ENCODE measurements at regions not wholly inside any gene's neighbourhood (a gene's known extent, or its start where the extent isn't known, plus 50 kb on each side); places are given as distances from the start of the nearest gene placed in this dataset.

DNA sequence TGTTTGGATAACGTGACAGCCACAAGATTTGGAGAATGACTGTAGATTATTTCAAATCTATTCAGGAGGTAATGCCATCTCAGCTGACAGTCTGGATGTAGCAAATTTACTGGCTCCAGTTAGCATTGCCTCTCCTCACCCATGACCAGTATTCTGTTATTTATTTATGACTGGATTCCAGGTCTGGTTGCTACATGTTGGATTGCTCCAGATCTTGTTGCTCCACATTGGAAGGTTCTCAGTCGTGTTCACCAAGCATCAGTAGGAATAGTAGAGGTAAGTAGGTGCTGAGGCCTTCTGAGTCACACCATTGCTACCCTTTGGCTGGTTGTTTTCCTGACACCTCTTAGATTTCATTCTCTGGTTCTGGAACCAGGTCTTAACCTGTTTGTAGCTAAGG is 69.5 kb upstream of the ELOVL5 start:
- DNase-seq (ENCODE audit: low read depth in 4 of 4, low spot score in 3 of 4) = no peak

- DNase-seq (ENCODE audit: low read depth in 4 of 4, low spot score in 3 of 4) = no peak
Measured at GRCh38 chr6:53417141-53417540, 68.4 kb upstream of the ELOVL5 start.

- DNase-seq (ENCODE audit: low read depth in 4 of 4, low spot score in 3 of 4) = no peak
Measured at GRCh38 chr6:53413326-53413725, 64.6 kb upstream of the ELOVL5 start.

DNA sequence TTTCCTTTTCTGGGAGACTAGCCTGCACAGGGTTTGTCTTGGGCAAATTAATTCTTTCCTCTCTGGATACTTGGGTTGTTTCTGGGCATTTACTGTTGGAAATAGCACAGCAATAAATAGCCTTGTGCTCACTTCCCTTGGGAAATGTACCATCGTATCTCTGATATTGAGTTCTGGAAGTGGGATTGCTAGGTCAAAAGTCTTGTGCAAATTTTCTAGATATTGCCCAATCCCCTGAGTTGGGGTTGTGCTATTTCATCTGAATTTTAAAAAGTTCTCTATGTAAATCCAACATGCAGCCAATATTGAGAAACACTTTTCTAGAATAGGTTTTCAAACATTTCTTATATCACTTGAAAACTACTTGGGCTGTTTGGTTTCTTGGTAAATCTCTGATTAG is 64.0 kb upstream of the ELOVL5 start:
- no peak for DNase-seq (ENCODE audit: low read depth in 4 of 4, low spot score in 3 of 4)

DNA sequence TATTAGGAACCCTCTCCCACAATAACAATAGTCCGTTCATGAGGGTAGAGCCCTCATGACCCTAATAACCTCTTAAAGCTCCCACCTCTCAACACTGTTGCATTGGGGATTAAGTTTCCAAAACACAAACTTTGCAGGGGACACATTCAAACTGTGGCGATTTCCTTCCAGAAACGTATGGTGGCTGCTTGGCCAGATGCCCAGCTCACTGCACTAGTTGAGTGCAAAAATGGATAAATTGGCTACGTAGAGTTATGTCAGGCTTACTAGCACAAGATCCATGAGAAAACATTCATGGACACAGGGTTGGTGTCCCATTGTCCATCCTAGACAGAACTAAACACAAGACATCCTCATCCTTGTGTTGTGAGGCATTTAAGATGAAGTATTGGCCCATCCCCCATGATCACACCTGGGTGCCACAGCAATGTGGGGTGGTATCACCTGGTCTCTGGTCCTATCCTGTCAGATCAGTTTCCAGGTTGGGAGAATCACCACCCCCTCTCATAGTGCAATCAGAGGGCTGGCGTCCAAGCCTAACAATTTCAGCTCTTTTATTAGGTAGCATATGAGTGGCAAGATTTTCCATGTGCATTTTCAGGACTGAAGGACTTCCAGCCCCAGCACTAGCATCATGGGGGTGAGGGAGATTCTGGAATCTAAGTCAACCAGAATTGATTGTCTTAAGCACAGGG is 63.4 kb upstream of the ELOVL5 start:
- no peak for DNase-seq (ENCODE audit: low read depth in 4 of 4, low spot score in 3 of 4)

DNA sequence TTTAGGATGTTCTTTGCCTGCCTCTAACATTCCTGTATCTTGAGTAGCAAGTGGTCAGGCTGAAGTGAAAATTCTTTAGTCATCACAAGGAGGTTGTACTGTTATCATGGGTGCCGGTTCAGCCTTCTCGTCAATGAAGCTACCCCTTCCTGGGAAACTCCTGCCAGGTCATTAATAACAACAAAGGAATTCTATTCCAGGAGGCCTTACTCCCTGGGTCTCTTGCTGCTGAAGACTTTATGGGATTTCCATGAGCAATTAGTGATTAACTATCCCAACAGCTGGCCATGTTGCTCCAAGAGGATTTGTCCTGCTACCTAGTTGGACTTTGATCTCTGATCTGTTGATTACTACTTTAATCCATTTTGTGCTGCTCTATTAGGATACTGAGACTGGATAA is 62.7 kb upstream of the ELOVL5 start:
- DNase-seq (ENCODE audit: low read depth in 4 of 4, low spot score in 3 of 4) = no peak

DNA sequence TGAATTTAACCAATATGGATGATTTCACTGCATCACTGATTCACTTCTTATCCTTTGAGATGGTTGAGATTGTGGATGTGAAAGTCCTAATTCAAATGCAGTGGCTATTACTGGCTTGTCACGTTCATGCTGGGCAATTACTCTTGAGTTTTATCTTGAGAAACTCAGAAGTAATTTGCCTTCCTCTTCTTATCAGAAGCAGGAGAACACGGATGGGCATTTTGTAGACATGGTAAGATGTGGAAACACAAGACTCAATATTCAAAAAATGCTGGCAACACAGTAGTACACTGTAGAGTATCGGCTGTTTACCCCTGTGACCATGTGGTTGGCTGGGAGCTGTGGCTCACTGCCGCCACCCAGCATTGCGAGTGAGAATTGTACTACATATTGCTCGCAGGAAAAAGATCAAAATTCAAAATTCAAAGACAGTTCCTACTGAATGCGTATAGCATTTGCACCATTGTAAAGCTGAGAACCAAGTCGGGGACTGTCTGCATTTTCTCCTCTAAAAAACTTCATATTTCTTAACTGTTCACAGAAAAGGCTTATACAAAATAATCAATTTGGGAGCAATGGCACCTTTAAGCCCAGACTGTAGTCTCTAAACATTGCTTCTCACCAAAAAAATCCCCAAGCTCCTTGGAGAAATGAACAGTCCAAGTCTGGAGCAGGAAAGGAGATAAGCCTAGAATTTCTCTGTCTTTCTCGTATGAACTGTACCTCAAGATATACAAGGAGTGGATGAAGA is 61.9 kb upstream of the ELOVL5 start:
- no peak for DNase-seq (ENCODE audit: low read depth in 4 of 4, low spot score in 3 of 4)

DNA sequence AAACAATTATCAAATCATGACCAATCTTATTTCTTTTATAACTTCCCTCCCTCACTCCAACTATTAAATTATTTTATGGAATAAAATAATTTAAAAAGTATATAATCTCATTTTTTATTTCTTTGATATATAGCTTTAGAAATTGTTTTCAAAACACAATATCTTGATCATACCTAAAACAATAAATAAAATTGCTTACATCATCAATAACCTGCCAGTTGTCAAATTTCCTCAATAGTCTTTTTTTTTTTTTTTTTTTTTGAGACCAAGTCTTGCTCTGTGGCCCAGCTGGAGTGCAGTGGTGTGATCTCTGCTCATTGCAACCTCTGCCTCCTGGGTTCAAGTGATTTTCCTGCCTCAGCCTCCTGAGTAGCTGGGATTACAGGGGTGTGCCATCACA is 60.1 kb upstream of the ELOVL5 start:
- DNase-seq (ENCODE audit: low read depth in 4 of 4, low spot score in 3 of 4) = no peak

DNA sequence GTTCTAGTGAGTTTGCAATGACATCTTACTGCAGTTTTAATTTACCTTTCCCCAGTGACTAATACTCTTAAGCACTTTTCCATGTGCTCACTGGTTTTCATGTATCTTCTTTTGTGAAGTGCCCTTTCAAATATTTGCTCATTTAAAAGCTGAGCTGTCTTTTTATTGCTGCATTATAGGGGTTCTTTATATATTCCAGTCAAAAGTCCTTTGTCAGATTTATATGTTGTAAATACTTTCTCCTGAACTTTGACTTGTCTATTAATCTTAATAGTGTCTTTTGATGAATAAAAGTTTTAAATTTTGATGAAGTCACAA is 50.2 kb upstream of the ELOVL5 start:
- no peak for DNase-seq (ENCODE audit: low read depth in 4 of 4, low spot score in 3 of 4)

DNA sequence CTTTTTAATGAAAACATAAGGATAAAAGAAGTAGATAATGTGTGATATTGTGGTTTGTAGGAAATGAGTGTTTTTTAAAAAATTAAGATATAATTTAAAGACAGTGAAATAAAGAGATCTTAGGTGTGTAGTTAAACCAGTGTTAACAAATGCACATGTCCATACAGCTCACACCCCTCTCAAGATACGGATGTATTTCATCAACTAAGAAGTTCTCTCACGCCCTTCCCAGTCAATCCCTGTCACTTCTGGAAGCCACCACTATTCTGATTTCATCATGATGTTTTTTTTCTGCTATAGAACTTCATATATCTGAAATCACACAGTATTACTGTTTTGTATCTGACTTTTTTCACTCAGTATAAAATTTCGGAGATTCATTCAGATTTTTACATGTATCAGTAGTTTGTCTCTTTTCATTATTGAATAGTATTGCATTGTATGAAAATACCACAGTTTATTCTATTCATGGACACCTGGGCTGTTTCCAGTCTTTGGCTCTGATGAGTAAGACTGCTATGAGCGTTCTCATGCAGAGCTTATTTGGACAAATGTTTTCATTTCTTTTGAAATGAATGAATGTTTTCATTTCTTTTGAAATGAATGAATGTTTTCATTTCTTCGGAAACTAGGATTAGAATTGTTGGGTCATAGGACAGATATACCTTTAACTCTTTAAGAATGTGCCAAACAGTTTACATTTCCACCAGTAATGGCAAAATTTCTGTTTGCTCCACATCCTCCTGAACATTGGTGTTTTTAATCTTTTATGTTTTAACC is 49.7 kb upstream of the ELOVL5 start:
- no peak for DNase-seq (ENCODE audit: low read depth in 4 of 4, low spot score in 3 of 4)

All from right renal pelvis (tissue), 4 donors.